Body of pancreas (tissue), 4 donors: ENCODE measurements at regions not wholly inside any gene's neighbourhood (a gene's known extent, or its start where the extent isn't known, plus 50 kb on each side); places are given as distances from the start of the nearest gene placed in this dataset.
A peak's percentile ranks its signal among the peaks of the same experiment; 100 is the strongest.

Source experiments
- ATAC-seq: fragments of 150-250 bp; one replicate; pipeline ENCODE4 v1.9.1; 2016
- DNase-seq, 4 donors: peaks; one replicate each; pipeline ENCODE4 v3.0.0-alpha.2; 2019
- H3K27ac ChIP-seq, 4 donors: fragments of 200-600 bp; sonication (generic); 1 replicate in 3 of 4; 2 replicates in 1 of 4; pipeline versions ENCODE4 v1.5.1 to v1.6.1; 2016 to 2019; ENCODE audit warnings: mild to moderate bottlenecking in 1 of 4, mixed read lengths in 1 of 4, moderate library complexity in 1 of 4
- H3K27me3 ChIP-seq, 2 donors: fragments of 200-600 bp; sonication (generic); one replicate each; pipeline ENCODE4 v1.6.0; 2016; ENCODE audit warnings: mild to moderate bottlenecking in 1 of 2
- H3K36me3 ChIP-seq, 2 donors: fragments of 200-600 bp; sonication (generic); replicated peaks in 1 of 2; 2 replicates each; pipeline ENCODE4 v1.5.1; 2016; ENCODE audit warnings: low read depth in 2 of 2; ENCODE audit not compliant: insufficient read depth in 1 of 2
- H3K4me1 ChIP-seq: fragments of 200-600 bp; sonication (generic); one replicate; pipeline ENCODE4 v1.6.0; 2016
- H3K4me3 ChIP-seq, 2 donors: fragments of 200-600 bp; sonication (generic); 1 replicate in 1 of 2; 2 replicates in 1 of 2; pipeline ENCODE4 v1.5.1; 2016 to 2019
- H3K9me3 ChIP-seq, 3 donors: fragments of 200-600 bp; sonication (generic); 1 replicate in 2 of 3; 2 replicates in 1 of 3; pipeline ENCODE4 v1.5.1; 2016
- CTCF ChIP-seq, 7 experiments: fragments of 450-650 bp in 4 of 7; fragments of 200-600 bp in 3 of 7; sonication (generic) in 3 of 7; IDR thresholded peaks; one replicate each; pipeline ENCODE4 v1.5.1; 2016 to 2019; ENCODE audit warnings: antibody characterized with exemption in 7 of 7
- POLR2A ChIP-seq, 3 donors: fragments of 450-650 bp; IDR thresholded peaks; one replicate each; pipeline ENCODE4 v1.6.1; 2016; ENCODE audit warnings: antibody characterized with exemption in 3 of 3, mild to moderate bottlenecking in 2 of 3
- WGBS, 2 donors: methylation state at CpG; one replicate each; pipeline ENCODE4 v1.1.5; 2017; 5-methylcytosine and 5-hydroxymethylcytosine counted together
- intact Hi-C: fragments of 100-400 bp; cut with DNase I; formaldehyde crosslinking; loops from one replicate; pipeline ENCODE4 v1.15.1; 2023

GRCh38 chr7:54880326-54880989, 121.4 kb upstream of the SEC61G start:
- peaks cover 38% of the 10 kb centered on the region for H3K4me1 ChIP-seq
- ATAC-seq (peak; percentile 64), DNase-seq (peak; percentile 81 to 95 (median 82))
- no peak for TF ChIP-seq POLR2A (IDR thresholded peaks at IDR 0.05)
- no peak for TF ChIP-seq CTCF (IDR thresholded peaks at IDR 0.05)
- no peaks in the 10 kb centered on the region for H3K9me3 ChIP-seq
- no peaks in the 10 kb centered on the region for H3K36me3 ChIP-seq
- 14 to 26% methylated on average over 11 of the region's 11 CpGs for WGBS, 2 donors
- intact Hi-C loops = no loop called here
- no peaks in the 10 kb centered on the region for H3K27me3 ChIP-seq
- no peak overlapping the region for H3K4me3 ChIP-seq
- H3K27ac ChIP-seq = peak overlapping the region in 3 of 4 donors; percentile 59 to 61 (median 61)

GRCh38 chr7:54881816-54882520, 123.0 kb upstream of the SEC61G start:
- no peak overlapping the region for H3K4me3 ChIP-seq
- WGBS, 2 donors = 75 to 79% methylated on average over 3 of the region's 3 CpGs
- intact Hi-C loops = no loop called here
- DNase-seq (no peak), ATAC-seq (no peak)
- no peak overlapping the region for H3K27ac ChIP-seq
- no peaks in the 10 kb centered on the region for H3K36me3 ChIP-seq
- no peak for TF ChIP-seq POLR2A (IDR thresholded peaks at IDR 0.05)
- no peak for TF ChIP-seq CTCF (IDR thresholded peaks at IDR 0.05)
- peaks cover 38% of the 10 kb centered on the region for H3K4me1 ChIP-seq
- H3K27me3 ChIP-seq = no peaks in the 10 kb centered on the region
- no peaks in the 10 kb centered on the region for H3K9me3 ChIP-seq

GRCh38 chr7:54882694-54883093, 123.7 kb upstream of the SEC61G start:
- TF ChIP-seq POLR2A (IDR thresholded peaks at IDR 0.05) = no peak
- no peak for TF ChIP-seq CTCF (IDR thresholded peaks at IDR 0.05)
- Histone ChIP-seq H3K27ac (no peak overlapping the region), H3K9me3 (no peaks in the 10 kb centered on the region), H3K27me3 (no peaks in the 10 kb centered on the region), H3K36me3 (no peaks in the 10 kb centered on the region), H3K4me3 (no peak overlapping the region), H3K4me1 (peaks cover 35% of the 10 kb centered on the region)
- WGBS, 2 donors = 100% methylated on average over 1 of the region's 1 CpG
- ATAC-seq (no peak), DNase-seq (no peak)
- intact Hi-C loops = no loop called here

- Histone ChIP-seq H3K27ac (no peak overlapping the region), H3K36me3 (no peaks in the 10 kb centered on the region), H3K4me1 (peaks cover 28% of the 10 kb centered on the region), H3K9me3 (no peaks in the 10 kb centered on the region), H3K4me3 (no peak overlapping the region), H3K27me3 (no peaks in the 10 kb centered on the region)
- intact Hi-C loops = no loop called here
- DNase-seq = no peak
- ATAC-seq = no peak
- WGBS, 2 donors = 88 to 93% methylated on average over 1 of the region's 1 CpG
- no peak for TF ChIP-seq CTCF (IDR thresholded peaks at IDR 0.05)
- TF ChIP-seq POLR2A (IDR thresholded peaks at IDR 0.05) = no peak
Measured at GRCh38 chr7:54883576-54883975, 124.6 kb upstream of the SEC61G start.
